NB4 (cell line): ENCODE measurements at regions not wholly inside any gene's neighbourhood (a gene's known extent, or its start where the extent isn't known, plus 50 kb on each side); places are given as distances from the start of the nearest gene placed in this dataset.

Experiments
- DNase-seq: peaks from one replicate; pipeline ENCODE4 v3.0.0; 2010; ENCODE audit warnings: low read depth
- H3K4me3 ChIP-seq: one replicate; pipeline ENCODE4 v1.5.1; 2011; ENCODE audit warnings: mild to moderate bottlenecking, low read depth, low read length, moderate library complexity
- CTCF ChIP-seq: IDR thresholded peaks from one replicate; pipeline ENCODE4 v1.5.1; 2012; ENCODE audit warnings: low read depth, low read length
- MAX ChIP-seq: IDR thresholded peaks from 2 replicates; pipeline ENCODE4 v1.6.1; 2011; ENCODE audit warnings: low read depth, low read length
- MYC ChIP-seq: IDR thresholded peaks from 2 replicates; pipeline ENCODE4 v1.6.1; 2011; ENCODE audit warnings: low read depth, low read length
- POLR2A ChIP-seq: IDR thresholded peaks from 2 replicates; pipeline ENCODE4 v1.6.1; 2011; ENCODE audit warnings: mild to moderate bottlenecking; ENCODE audit not compliant: insufficient read length; ENCODE audit errors: extremely low read depth

- no peak for TF ChIP-seq MAX
- TF ChIP-seq MYC, result no peak
- TF ChIP-seq POLR2A, result no peak
- TF ChIP-seq CTCF, result no peak
- no peak for DNase-seq
- H3K4me3 ChIP-seq, result no peak overlapping the region
Measured at GRCh38 chr7:39808796-39809481, 141.1 kb upstream of the CDK13 start.

- TF ChIP-seq POLR2A (no peak), MYC (no peak), CTCF (no peak), MAX (no peak)
- no peak for DNase-seq
- no peak overlapping the region for H3K4me3 ChIP-seq
Measured at GRCh38 chr7:39810204-39810642, 139.8 kb upstream of the CDK13 start.

GRCh38 chr7:39810710-39811109 is 139.3 kb upstream of the CDK13 start:
- DNase-seq, result no peak
- H3K4me3 ChIP-seq, result no peak overlapping the region
- TF ChIP-seq MAX (no peak), POLR2A (no peak), CTCF (no peak), MYC (no peak)

GRCh38 chr7:39811161-39811614 is 138.9 kb upstream of the CDK13 start:
- TF ChIP-seq CTCF (no peak), POLR2A (no peak), MAX (no peak), MYC (no peak)
- H3K4me3 ChIP-seq, result no peak overlapping the region
- DNase-seq, result peak; percentile 18

- DNase-seq, result no peak
- TF ChIP-seq CTCF (no peak), MYC (no peak), MAX (no peak), POLR2A (no peak)
- H3K4me3 ChIP-seq, result no peak overlapping the region
Measured at GRCh38 chr7:39816462-39817060, 133.5 kb upstream of the CDK13 start.
